HEK293T (cell line): ENCODE measurements at regions not wholly inside any gene's neighbourhood (a gene's known extent, or its start where the extent isn't known, plus 50 kb on each side); places are given as distances from the start of the nearest gene placed in this dataset.

ENCODE experiments used
- ARNT ChIP-seq: fragments of 450-650 bp; IDR thresholded peaks from 2 replicates; pipeline ENCODE4 v1.6.1; 2017; ENCODE audit warnings: mild to moderate bottlenecking
- BHLHE40 ChIP-seq: fragments of 450-650 bp; IDR thresholded peaks from 2 replicates; pipeline ENCODE4 v1.6.1; 2016; ENCODE audit warnings: mild to moderate bottlenecking, moderate library complexity, borderline replicate concordance
- FOXK2 ChIP-seq: fragments of 450-650 bp; IDR thresholded peaks from 2 replicates; pipeline ENCODE4 v1.6.1; 2016; ENCODE audit warnings: mild to moderate bottlenecking
- FOXM1 ChIP-seq: fragments of 450-650 bp; IDR thresholded peaks from 2 replicates; pipeline ENCODE4 v1.6.1; 2017; ENCODE audit warnings: mild to moderate bottlenecking, borderline replicate concordance
- NFRKB ChIP-seq: fragments of 450-650 bp; IDR thresholded peaks from 2 replicates; pipeline ENCODE4 v1.6.1; 2016; ENCODE audit warnings: mild to moderate bottlenecking, moderate library complexity
- SUZ12 ChIP-seq: fragments of 450-650 bp; IDR thresholded peaks from 2 replicates; pipeline ENCODE4 v1.6.1; 2016; ENCODE audit warnings: mild to moderate bottlenecking

GRCh38 chr3:72681598-72681997 is 166.6 kb downstream of the SHQ1 start:
- no peak for TF ChIP-seq BHLHE40
- no peak for TF ChIP-seq ARNT
- TF ChIP-seq NFRKB: no peak
- TF ChIP-seq SUZ12: no peak
- no peak for TF ChIP-seq FOXM1
- TF ChIP-seq FOXK2: no peak
